ENCODE measurements at regions not wholly inside any gene's neighbourhood (a gene's known extent, or its start where the extent isn't known, plus 50 kb on each side); places are given as distances from the start of the nearest gene placed in this dataset.
A peak's percentile ranks its signal among the peaks of the same experiment; 100 is the strongest.

GRCh38 chrX:5057786-5058185 is 1170.9 kb downstream of the NLGN4X start:
- DNase-seq, result no peak

GRCh38 chrX:5054852-5055251 is 1173.8 kb downstream of the NLGN4X start:
- DNase-seq, result no peak

GRCh38 chrX:5051831-5052491 is 1176.7 kb downstream of the NLGN4X start:
- peak; percentile 0 for DNase-seq

GRCh38 chrX:5042563-5042962 is 1186.1 kb downstream of the NLGN4X start:
- DNase-seq, result no peak

GRCh38 chrX:5031792-5032191 is 1196.9 kb downstream of the NLGN4X start:
- no peak for DNase-seq

GRCh38 chrX:5015451-5015850 is 1213.2 kb downstream of the NLGN4X start:
- DNase-seq, result no peak

- DNase-seq, result no peak
Measured at GRCh38 chrX:4994855-4995254, 1233.8 kb downstream of the NLGN4X start.

- DNase-seq, result no peak
Measured at GRCh38 chrX:4978613-4979012, 1250.1 kb downstream of the NLGN4X start.

- no peak for DNase-seq
Measured at GRCh38 chrX:4971646-4972045, 1257.0 kb downstream of the NLGN4X start.

- DNase-seq, result no peak
Measured at GRCh38 chrX:4964112-4964511, 1250.7 kb upstream of the PRKX start.

GRCh38 chrX:4963432-4963831 is 1250.0 kb upstream of the PRKX start:
- no peak for DNase-seq

- DNase-seq, result no peak
Measured at GRCh38 chrX:4944767-4945166, 1231.3 kb upstream of the PRKX start.

- DNase-seq, result no peak
Measured at GRCh38 chrX:4936315-4936714, 1222.9 kb upstream of the PRKX start.

- DNase-seq, result peak; percentile 0
Measured at GRCh38 chrX:4935846-4936245, 1222.4 kb upstream of the PRKX start.

- no peak for DNase-seq
Measured at GRCh38 chrX:4935401-4935800, 1222.0 kb upstream of the PRKX start.

- DNase-seq, result no peak
Measured at GRCh38 chrX:4932790-4933189, 1219.3 kb upstream of the PRKX start.

- no peak for DNase-seq
Measured at GRCh38 chrX:4930426-4930825, 1217.0 kb upstream of the PRKX start.

- DNase-seq, result no peak
Measured at GRCh38 chrX:4925911-4926310, 1212.5 kb upstream of the PRKX start.

- DNase-seq, result no peak
Measured at GRCh38 chrX:4909348-4909747, 1195.9 kb upstream of the PRKX start.

- no peak for DNase-seq
Measured at GRCh38 chrX:4905576-4905975, 1192.1 kb upstream of the PRKX start.

GRCh38 chrX:4881277-4881676 is 1167.8 kb upstream of the PRKX start:
- DNase-seq, result no peak

GRCh38 chrX:4878640-4879039 is 1165.2 kb upstream of the PRKX start:
- no peak for DNase-seq

GRCh38 chrX:4876268-4876667 is 1162.8 kb upstream of the PRKX start:
- DNase-seq, result no peak

- DNase-seq, result no peak
Measured at GRCh38 chrX:4851534-4851933, 1138.1 kb upstream of the PRKX start.

- no peak for DNase-seq
Measured at GRCh38 chrX:4850312-4850711, 1136.9 kb upstream of the PRKX start.

- no peak for DNase-seq
Measured at GRCh38 chrX:4844376-4844775, 1130.9 kb upstream of the PRKX start.
